ENCODE measurements at regions not wholly inside any gene's neighbourhood (a gene's known extent, or its start where the extent isn't known, plus 50 kb on each side); places are given as distances from the start of the nearest gene placed in this dataset.

GRCh38 chr4:180642732-180643131, 1600.5 kb upstream of the TENM3 start:
- no peak for DNase-seq (ENCODE audit: low spot score)

GRCh38 chr4:180650273-180650672, 1592.9 kb upstream of the TENM3 start:
- DNase-seq (ENCODE audit: low spot score): no peak

GRCh38 chr4:180652533-180652932, 1590.7 kb upstream of the TENM3 start:
- DNase-seq (ENCODE audit: low spot score): no peak

- no peak for DNase-seq (ENCODE audit: low spot score)
Observed at GRCh38 chr4:180655886-180656285, 1587.3 kb upstream of the TENM3 start.

DNA sequence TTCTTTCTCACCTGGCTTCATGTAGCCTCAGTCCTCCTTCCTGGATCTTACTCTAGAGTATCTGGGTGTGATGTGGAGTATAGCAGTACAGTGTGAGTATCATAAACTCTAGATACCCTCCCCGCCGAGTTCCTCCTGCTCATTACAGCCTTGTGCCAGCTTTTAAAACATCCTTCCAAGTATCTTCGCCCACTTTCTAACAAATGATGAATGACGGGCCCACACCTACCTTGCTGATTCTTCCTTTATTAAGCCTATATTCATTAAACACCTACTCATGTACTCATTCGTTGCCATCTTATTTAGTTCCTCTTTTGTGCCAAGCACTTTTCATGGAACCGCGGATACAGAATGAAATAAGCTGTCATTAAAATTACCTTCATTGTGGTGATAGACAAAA, 1585.3 kb upstream of the TENM3 start:
- no peak for DNase-seq (ENCODE audit: low spot score)

DNA sequence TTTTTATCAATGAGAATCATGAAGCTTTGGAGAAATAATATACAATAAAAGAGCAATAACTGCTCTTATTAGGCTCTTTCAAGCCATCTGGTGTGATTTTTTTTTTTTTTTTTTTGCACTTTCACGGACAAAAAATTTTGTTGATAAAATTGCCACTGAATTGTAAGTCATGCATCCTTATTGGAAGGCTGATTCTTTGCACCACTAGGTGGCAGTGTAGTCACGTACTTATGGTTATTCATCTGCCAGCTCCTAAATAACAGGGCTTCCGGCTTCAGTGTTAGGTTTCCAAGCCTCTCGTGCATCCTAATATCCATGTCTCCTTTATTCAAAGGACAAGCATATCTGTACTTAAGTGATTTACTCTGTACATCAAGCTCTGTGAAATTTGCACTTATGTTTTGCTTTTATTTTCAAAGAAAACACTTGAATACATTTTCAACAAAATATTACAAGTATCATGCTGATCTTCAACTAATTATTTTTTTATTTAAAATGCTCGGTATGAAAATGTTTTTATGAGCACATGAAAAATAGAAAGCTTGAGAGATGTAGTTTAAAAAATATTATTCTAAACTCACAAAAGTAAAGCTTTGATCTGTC, 1578.3 kb upstream of the TENM3 start:
- peak; percentile 30 for DNase-seq (ENCODE audit: low spot score)

- no peak for DNase-seq (ENCODE audit: low spot score)
Observed at GRCh38 chr4:180665481-180665880, 1577.7 kb upstream of the TENM3 start.

- DNase-seq (ENCODE audit: low spot score): peak; percentile 3
Observed at GRCh38 chr4:180665994-180666824, 1577.0 kb upstream of the TENM3 start.

DNA sequence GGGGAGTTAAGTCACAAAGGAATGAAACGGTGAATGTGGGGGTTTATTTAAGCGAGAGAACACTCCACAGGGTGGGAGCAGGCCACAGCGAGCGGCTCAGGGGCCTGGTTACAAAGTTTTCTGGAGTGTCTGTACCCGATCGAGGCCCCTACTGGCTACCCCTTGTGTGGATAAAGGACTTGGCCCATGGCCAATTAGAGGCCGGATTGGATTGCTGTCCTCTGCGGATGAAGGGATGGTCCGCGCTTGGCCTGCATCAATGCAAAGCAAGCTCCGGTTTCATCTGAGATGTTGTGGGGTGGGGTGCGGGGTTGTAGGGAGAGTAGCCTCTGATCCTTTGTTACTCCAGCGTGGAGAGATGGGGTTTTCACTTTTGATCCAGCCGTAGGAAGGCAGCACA, 1574.5 kb upstream of the TENM3 start:
- DNase-seq (ENCODE audit: low spot score): no peak

DNA sequence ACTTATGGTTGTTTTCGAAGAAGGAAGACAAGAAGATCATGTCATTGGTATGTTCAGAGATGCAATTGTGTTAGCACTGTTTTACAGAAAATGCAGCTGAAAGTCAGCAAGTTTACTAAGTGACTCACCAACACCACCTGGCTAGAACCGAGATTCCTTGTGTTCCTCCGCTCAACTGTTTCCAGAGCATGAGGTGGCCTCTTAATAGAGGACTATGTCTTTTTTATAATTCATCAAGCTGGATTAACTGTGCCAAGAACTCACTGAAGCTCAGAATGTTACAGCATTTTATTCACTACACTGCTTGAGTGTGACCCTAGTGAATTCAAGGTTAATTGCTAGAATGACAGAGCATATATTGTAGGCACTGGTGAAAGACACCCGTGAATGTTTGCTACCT, 1573.5 kb upstream of the TENM3 start:
- no peak for DNase-seq (ENCODE audit: low spot score)

DNA sequence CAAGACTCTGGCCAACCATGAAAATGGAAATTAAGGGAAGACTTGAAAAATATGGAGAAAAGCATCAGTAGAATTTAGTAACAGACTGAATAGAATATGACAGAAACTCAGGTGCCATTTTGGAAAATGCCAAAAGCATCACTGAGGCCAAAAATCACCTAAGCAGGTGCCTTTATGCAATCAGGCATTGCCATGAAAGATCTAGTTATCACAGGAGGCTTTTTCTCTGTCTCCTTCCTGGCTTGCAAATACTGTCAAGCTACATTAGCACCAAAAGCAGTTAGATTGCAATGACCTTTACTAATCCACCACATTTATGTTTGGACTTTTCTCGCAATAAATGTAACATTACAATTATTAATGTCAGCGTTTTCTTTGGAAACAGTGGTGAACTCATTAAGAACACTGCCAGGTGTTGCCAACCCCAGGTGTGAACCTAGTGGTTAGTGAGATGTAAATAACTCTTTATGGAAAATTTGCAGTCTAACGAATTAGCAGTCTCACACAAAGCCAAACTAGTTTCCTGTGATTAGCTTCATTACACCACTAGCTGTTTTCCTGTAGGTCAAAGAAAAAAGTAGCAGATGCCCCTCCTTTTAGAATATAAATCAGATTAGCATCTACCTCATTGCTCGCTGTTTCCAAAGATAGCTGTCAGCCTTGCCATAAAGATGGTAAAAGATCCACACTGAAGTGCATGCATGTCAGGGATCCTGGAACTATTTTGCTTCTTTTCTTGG, 1568.4 kb upstream of the TENM3 start:
- no peak for DNase-seq (ENCODE audit: low spot score)

- no peak for DNase-seq (ENCODE audit: low spot score)
Observed at GRCh38 chr4:180675359-180675650, 1567.9 kb upstream of the TENM3 start.

DNA sequence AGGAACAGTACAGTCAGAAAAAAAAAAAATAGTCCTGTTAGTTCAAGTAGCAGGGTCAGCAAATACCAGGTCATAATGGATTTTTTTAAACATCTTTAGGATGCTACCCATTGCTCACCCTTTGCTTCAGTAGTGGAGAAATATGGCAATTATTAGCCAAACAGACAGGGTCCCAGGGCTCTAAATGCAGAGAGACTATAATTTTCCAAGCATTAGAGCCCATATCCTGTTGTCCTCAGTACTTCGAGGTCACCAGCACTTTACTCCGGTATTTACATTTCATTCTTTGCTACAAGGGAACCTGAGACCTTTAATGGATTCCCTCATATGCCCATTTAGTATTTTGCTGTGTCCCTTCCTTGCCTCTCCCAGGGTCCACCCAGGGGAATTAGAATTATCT, 1562.9 kb upstream of the TENM3 start:
- DNase-seq (ENCODE audit: low spot score): no peak

DNA sequence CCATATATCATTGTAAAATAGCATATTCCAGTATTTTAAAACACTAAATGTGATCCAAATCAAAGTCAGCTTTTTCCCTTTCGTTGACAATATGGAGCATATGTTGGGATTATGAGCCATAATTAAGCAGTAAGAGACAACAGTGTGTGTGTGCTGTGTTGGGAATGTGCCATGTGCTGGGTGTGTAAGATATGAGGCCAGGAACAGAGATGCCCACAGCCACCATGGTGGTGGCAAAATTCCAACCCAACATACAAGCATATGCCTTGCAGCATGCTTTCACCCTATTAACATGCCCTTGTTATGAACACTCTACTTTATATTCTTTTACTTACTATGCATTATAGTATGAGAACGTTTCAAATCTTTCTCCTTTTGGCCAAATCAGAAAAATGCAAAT, 1560.4 kb upstream of the TENM3 start:
- no peak for DNase-seq (ENCODE audit: low spot score)

DNA sequence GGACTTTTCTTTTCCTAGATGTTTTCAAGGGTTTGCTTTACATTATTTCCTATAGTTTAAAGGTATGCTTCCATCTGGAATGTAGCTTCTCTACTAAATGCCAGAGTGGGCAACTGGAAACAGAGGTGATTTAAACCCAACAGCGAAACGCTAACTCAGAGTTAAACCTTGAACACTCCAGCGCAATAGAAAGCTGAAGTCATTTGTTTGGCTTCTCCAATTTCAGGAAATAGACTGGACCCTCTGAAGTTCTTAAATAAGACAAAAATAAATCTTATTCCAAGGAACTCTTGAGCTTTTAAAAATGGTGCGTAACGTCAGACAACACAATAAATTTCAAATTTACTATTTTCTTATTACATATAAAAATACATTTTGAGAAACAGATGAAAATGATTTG, 1560.0 kb upstream of the TENM3 start:
- no peak for DNase-seq (ENCODE audit: low spot score)

DNA sequence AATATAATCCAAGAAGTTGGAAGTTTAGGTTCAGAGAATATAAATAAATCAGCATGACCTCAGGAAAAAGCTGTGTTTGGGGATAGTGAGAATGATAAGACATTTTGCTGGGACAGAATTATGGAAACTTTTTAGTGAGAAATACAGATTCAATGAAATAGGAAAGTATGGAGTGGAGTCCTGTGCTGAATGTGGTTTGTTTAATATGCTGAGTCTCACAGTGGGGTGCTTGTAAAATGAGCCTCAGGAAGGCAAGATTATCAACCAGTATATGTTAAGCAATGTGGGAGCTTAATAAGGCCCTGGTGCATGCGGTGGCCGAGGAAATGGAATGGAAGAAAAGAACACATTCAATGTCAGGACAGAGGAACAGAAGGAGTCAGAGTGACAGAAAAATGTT, 1554.7 kb upstream of the TENM3 start:
- no peak for DNase-seq (ENCODE audit: low spot score)

DNA sequence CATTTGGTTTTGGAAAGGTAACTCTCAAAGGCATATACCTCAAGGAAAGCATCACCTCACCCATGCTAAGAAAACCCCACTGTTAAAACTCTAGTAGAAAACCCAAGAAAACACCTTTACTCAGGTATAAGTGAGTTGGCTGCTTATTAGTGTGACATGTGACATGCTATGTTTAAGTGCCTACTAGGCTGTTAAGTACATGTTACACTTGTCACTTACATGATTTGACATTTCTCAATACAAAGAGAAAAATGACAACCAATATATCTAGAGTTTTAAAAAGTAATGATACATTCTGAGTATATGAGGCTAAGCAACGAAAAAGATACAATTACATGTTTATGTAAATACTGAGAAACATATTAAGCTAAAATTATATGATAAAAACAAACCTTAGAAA, 1548.3 kb upstream of the TENM3 start:
- DNase-seq (ENCODE audit: low spot score): no peak

DNA sequence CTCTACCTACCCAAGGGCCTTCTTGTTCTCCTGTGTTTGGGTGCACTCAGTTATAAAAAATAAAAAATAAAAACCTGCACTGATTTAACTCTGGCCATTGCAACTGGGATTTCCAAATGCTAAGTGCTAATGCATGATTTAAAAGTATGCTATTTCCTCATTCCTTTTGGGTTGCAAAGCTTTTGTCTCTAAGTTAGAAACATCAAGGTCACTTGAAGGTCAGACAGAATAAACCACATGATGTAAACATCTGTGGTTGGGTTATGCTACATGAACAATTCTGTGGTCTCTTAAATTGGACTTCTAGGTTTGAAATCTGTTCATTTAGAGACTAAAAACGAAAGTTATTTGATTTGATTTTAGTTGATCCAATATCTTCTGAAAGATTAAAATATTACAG, 1547.4 kb upstream of the TENM3 start:
- no peak for DNase-seq (ENCODE audit: low spot score)

DNA sequence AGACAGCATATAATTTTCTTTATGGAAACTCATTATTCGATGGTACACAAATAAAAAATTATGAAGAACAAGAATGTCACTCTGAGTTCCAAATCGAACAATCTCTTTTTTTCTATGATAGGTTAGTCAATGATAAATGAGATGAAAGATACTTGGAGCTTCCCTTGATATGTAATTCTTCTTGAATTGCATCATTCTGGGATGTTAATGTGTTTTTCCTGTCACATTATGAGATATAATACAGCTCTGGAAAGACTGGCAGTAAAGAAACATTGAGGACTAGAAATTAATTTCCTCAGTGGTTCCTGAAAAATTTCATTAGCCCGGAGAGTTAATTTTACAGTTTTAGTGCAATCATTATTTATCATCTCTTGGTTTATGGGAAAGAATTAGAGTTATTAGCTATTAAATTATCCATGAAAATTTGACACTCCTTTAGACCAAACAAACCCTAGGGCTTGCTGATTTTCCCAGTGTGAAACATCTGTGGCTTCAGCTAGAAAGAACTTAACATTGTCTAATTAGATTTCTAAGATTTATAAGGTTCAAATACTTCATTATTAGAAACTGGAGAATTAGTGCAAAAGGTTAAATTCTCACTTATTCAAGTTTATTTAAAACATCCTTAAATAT, 1546.6 kb upstream of the TENM3 start:
- no peak for DNase-seq (ENCODE audit: low spot score)

DNA sequence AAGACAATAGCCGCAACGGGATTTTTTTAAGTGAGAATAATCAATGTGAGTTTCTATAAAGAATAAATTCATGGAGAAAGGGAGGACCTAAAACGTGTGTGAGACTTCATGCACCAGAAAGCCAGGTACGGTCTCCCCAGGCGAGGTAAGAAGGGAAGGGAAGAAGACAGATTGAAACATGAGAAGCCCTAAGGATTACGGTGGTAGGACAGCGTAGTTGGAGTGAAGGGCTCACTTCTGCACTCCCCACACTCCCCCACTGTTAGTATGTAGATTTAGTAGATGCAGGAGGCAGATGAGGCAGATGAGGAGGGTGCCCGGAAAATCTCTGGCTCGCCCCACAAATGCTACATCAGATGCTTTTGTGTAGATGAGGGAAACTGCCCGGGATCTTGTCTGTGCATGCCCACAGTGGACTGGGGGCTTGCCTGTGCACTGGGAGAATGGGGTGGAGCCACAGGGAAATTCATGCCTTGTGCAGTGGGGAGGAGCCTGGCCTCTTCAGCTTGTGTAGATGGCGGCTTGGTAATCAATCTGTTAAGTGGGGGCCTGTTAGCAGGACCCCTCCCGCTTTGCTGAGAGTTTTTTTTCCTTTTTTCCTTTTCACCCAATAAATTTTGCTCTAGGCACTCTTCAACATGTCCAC, 1544.5 kb upstream of the TENM3 start:
- DNase-seq (ENCODE audit: low spot score): no peak

- DNase-seq (ENCODE audit: low spot score): no peak
Observed at GRCh38 chr4:180706766-180707165, 1536.4 kb upstream of the TENM3 start.

- no peak for DNase-seq (ENCODE audit: low spot score)
Observed at GRCh38 chr4:180710628-180711337, 1532.4 kb upstream of the TENM3 start.

Data from germinal center (tissue), 1 donor.